Common myeloid progenitor, CD34-positive (primary cell): ENCODE measurements at regions not wholly inside any gene's neighbourhood (a gene's known extent, or its start where the extent isn't known, plus 50 kb on each side); places are given as distances from the start of the nearest gene placed in this dataset.

Experiments used
- CTCF ChIA-PET: fragments of 350-600 bp; sonication (Branson Sonifier 250); formaldehyde crosslinking; loops from one replicate; lab custom pipeline; 2021; ENCODE audit warnings: antibody characterized with exemption; lab: Charles Lee
- POLR2A ChIA-PET: fragments of 350-600 bp; sonication (Branson Sonifier 250); formaldehyde crosslinking; loops from one replicate; lab custom pipeline; 2021; ENCODE audit warnings: antibody characterized with exemption; lab: Charles Lee
- DNase-seq, 3 donors: peaks; one replicate each; pipeline versions ENCODE4 v3.0.0 to v3.0.0-alpha.2; 2013
- H3K27ac ChIP-seq, 2 experiments: 1 replicate in 1 of 2; 2 replicates in 1 of 2; pipeline ENCODE4 v1.7.0; 2013; ENCODE audit warnings: inconsistent platforms in 2 of 2, low read length in 2 of 2, mild to moderate bottlenecking in 2 of 2, low read depth in 1 of 2, moderate library complexity in 1 of 2; ENCODE audit not compliant: severe bottlenecking in 2 of 2, insufficient read depth in 1 of 2, poor library complexity in 1 of 2
- H3K27me3 ChIP-seq, 5 experiments: replicated peaks in 2 of 5; 1 replicate in 3 of 5; 2 replicates in 2 of 5; pipeline versions ENCODE4 v1.6.1 to v1.7.0; 2013; ENCODE audit warnings: low read length in 4 of 5, mild to moderate bottlenecking in 2 of 5, moderate library complexity in 2 of 5, inconsistent platforms in 1 of 5; ENCODE audit not compliant: insufficient read depth in 5 of 5, control insufficient read depth in 4 of 5
- H3K36me3 ChIP-seq, 4 experiments: 1 replicate in 2 of 4; 2 replicates in 2 of 4; pipeline versions ENCODE4 v1.6.1 to v1.7.0; 2013; ENCODE audit warnings: low read length in 3 of 4, control low read depth in 1 of 4, mild to moderate bottlenecking in 1 of 4; ENCODE audit not compliant: control insufficient read depth in 4 of 4, insufficient read depth in 4 of 4
- H3K4me1 ChIP-seq, 4 experiments: 1 replicate in 3 of 4; 2 replicates in 1 of 4; pipeline versions ENCODE4 v1.6.1 to v1.7.1; 2013; ENCODE audit warnings: low read length in 3 of 4, mild to moderate bottlenecking in 3 of 4, control low read depth in 1 of 4, inconsistent platforms in 1 of 4, moderate library complexity in 1 of 4; ENCODE audit not compliant: control insufficient read depth in 4 of 4, insufficient read depth in 4 of 4; ENCODE audit errors: control extremely low read depth in 1 of 4
- H3K4me3 ChIP-seq, 7 experiments: 1 replicate in 4 of 7; 2 replicates in 3 of 7; pipeline versions ENCODE4 v1.5.1 to v1.7.0; 2013; ENCODE audit warnings: mild to moderate bottlenecking in 7 of 7, low read length in 6 of 7, moderate library complexity in 6 of 7, inconsistent platforms in 2 of 7, low read depth in 2 of 7, control low read depth in 1 of 7; ENCODE audit not compliant: insufficient read depth in 4 of 7, control insufficient read depth in 1 of 7; ENCODE audit errors: extremely low read depth in 1 of 7
- H3K9me3 ChIP-seq, 5 experiments: 1 replicate in 4 of 5; 2 replicates in 1 of 5; pipeline versions ENCODE4 v1.6.1 to v1.7.1; 2013; ENCODE audit warnings: low read length in 4 of 5, mild to moderate bottlenecking in 2 of 5, inconsistent platforms in 1 of 5, low read depth in 1 of 5, moderate library complexity in 1 of 5; ENCODE audit not compliant: control insufficient read depth in 4 of 5, insufficient read depth in 2 of 5; ENCODE audit errors: control extremely low read depth in 1 of 5
- WGBS: methylation state at CpG from one replicate; pipeline ENCODE4 v1.1.5; 2013; ENCODE audit not compliant: insufficient coverage; 5-methylcytosine and 5-hydroxymethylcytosine counted together

DNA sequence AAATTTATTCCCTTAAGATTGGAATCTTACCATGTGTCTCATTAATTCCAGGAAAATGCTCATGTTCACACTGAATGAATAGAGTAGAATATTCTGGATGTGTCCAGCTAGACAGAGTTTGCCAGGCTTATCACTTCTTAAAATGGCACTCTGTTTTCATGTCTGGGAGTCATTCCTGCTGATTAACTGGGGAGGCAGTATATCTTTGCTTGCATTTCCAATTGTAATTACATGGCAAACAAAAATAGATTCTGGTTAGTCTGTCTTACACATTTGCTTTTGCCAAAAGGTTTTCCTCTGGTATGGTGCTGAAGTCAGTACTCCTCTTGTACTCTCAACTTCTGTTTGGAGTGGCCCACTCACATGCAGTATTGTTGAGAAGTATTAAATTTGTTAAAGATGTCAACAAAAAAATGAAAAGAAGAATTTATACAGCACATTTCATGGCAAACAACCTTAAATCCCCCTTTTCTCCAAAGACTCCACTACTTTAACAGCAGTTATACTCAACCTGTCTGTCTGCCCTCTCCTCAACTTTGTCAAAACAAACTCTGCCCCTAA lies 70.2 kb downstream of the TENT5A start:
- CTCF ChIA-PET, result no interaction called here
- no peaks in the 10 kb centered on the region for H3K27me3 ChIP-seq
- H3K4me1 ChIP-seq, result no peaks in the 10 kb centered on the region
- peaks cover 0 to 3% (median 0%) of the 10 kb centered on the region in 5 experiments for H3K9me3 ChIP-seq
- no peaks in the 10 kb centered on the region for H3K36me3 ChIP-seq
- POLR2A ChIA-PET, result no interaction called here
- DNase-seq, result no peak
- no peak overlapping the region for H3K27ac ChIP-seq
- no peak overlapping the region for H3K4me3 ChIP-seq

DNA sequence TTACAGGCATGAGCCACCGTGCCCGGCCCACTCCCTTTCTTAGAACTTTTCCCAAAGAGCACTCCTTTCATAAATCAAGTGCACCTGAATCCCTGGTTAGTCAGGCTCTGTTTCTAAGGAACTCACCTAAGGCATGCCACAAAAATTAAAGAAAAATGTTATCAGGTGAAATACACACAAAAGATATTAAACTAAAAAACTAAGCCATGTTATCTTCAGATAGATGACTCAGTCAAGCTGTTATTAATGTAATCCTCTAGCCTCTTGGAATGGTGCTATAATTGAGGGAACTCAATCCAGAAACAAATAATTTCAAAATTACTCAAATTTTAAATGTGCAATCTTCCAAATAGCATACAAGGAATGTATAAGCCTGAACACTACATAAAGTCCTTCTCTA lies 83.0 kb downstream of the TENT5A start:
- H3K9me3 ChIP-seq, result no peaks in the 10 kb centered on the region
- no peak overlapping the region for H3K27ac ChIP-seq
- H3K4me1 ChIP-seq, result no peaks in the 10 kb centered on the region
- ChIA-PET POLR2A (no interaction called here), CTCF (no interaction called here)
- whole genome bisulfite sequencing, result 100% methylated on average over 2 of the region's 2 CpGs
- no peak overlapping the region for H3K4me3 ChIP-seq
- H3K27me3 ChIP-seq, result no peaks in the 10 kb centered on the region
- no peaks in the 10 kb centered on the region for H3K36me3 ChIP-seq
- no peak for DNase-seq

DNA sequence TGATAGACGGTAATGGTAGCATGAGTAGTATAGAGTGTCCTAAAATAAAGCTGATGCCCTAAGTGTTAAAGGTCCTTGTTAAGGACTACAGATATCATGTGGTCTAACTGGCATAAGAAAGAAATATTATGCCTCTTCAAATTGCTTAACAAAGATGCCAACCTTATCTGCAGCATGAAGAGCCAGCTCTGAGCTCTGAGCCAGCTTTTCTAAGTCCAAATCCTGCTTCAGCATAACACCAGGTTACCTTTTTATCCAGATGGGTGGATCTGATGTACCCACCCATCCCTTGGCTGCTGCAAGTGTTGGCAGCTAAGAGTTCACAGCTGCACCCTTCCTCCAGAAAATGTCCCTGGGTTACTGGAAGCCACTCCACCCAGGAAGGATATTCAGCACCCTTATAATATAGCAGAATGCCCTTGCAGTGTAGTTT lies 83.8 kb downstream of the TENT5A start:
- 100% methylated on average over 1 of the region's 1 CpG for WGBS
- Histone ChIP-seq H3K4me3 (no peak overlapping the region), H3K9me3 (no peaks in the 10 kb centered on the region), H3K27ac (no peak overlapping the region), H3K4me1 (no peaks in the 10 kb centered on the region), H3K36me3 (no peaks in the 10 kb centered on the region), H3K27me3 (no peaks in the 10 kb centered on the region)
- no peak for DNase-seq
- ChIA-PET CTCF (no interaction called here), POLR2A (no interaction called here)

DNA sequence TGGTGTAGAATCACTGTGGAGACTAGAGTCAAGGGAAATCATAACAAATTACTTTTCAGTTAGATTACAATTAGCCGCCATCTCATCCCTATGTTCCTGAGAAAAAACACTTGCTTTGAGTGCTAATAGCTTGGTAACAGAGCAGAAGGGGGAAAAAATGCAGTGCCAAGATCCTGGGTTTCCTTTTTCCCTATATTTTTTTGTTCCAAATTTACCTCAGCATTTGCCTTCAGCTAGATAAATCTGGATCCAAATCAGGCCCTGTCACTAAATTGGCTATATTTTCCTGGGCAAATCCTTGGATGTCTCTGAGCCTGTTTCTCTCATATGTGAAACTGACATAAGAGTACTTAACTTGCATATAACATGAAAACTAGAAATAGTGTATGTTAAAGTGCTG lies 86.0 kb downstream of the TENT5A start:
- H3K9me3 ChIP-seq, result no peaks in the 10 kb centered on the region
- H3K36me3 ChIP-seq, result no peaks in the 10 kb centered on the region
- ChIA-PET CTCF (no interaction called here), POLR2A (interaction anchor here (0.7 kb wide), 1 partner anchor 229 kb away, joined by 3 read pairs; no protein-coding TSS in a partner anchor)
- no peaks in the 10 kb centered on the region for H3K4me1 ChIP-seq
- H3K27me3 ChIP-seq, result no peaks in the 10 kb centered on the region
- H3K27ac ChIP-seq, result no peak overlapping the region
- DNase-seq, result no peak
- 80% methylated on average over 1 of the region's 1 CpG for WGBS
- H3K4me3 ChIP-seq, result no peak overlapping the region

DNA sequence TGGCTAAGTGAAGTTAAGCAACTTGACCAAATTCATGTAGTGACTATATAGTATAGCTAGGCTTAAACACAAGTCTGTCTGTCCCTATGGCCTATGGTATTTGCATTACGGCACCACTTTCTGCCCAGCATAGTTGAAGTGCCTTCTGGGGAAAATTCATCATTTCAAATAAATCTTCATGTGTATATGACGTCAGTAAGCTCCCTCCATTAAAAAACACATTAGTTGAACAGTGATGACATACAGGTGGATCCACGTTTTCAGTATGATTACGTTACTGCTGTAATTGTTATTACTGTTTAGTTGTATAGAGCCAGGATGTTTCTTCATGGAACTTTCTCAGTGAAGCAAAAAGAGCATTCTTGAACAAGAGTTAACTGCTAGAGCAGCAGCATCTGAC lies 96.2 kb downstream of the TENT5A start:
- no peaks in the 10 kb centered on the region for H3K9me3 ChIP-seq
- 94% methylated on average over 3 of the region's 4 CpGs for WGBS
- H3K27me3 ChIP-seq, result no peaks in the 10 kb centered on the region
- DNase-seq, result no peak
- POLR2A ChIA-PET, result no interaction called here
- H3K4me1 ChIP-seq, result no peaks in the 10 kb centered on the region
- CTCF ChIA-PET, result no interaction called here
- no peak overlapping the region for H3K4me3 ChIP-seq
- no peak overlapping the region for H3K27ac ChIP-seq
- no peaks in the 10 kb centered on the region for H3K36me3 ChIP-seq

DNA sequence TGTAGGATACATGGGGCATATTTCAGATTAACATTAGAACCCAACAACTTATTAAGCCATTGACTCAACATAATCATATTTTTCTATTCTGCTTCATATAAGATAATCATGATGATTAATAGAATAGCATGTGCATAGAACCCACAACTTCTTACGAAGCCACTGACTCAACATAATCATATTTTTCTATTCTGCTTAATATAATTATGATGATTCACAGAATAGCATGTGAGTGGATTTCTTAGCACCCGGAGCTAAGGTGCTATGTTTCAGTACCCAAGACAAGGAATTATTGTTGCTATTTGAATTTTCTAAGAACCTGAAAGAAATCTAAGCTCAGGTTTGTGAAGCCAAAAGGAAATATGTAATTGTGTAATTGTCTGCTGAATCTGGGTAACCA lies 96.8 kb downstream of the TENT5A start:
- CTCF ChIA-PET, result no interaction called here
- POLR2A ChIA-PET, result no interaction called here
- WGBS, result 100% methylated on average over 1 of the region's 2 CpGs

DNA sequence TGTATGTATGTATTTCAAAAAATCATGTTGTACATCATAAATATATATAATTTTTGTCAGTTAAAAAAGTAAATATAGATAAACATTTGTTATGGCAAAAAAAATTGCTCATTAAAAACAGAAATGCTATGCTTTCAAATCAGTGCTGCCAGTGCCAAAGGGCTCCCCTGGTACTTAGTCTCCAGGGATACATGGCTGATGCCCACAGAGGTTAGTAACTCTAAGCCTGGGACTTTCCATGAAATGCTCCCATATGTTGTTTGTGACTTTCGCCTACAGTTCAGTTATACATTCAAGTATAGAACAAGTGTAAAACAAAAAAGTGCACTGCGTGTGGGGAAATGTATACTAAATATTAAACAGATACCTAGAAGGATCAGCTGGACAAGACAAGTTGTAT lies 104.0 kb downstream of the TENT5A start:
- ChIA-PET POLR2A (no interaction called here), CTCF (no interaction called here)
- no peaks in the 10 kb centered on the region for H3K4me1 ChIP-seq
- H3K27me3 ChIP-seq, result no peaks in the 10 kb centered on the region
- H3K9me3 ChIP-seq, result no peaks in the 10 kb centered on the region
- H3K36me3 ChIP-seq, result no peaks in the 10 kb centered on the region
- no peak overlapping the region for H3K27ac ChIP-seq
- DNase-seq, result no peak
- no peak overlapping the region for H3K4me3 ChIP-seq
- no CpG with 5 or more reads among the region's 2 CpGs for WGBS

More for the DNA sequence above, 96.8 kb downstream of the TENT5A start:
- Histone ChIP-seq H3K36me3 (no peaks in the 10 kb centered on the region), H3K4me1 (no peaks in the 10 kb centered on the region), H3K9me3 (no peaks in the 10 kb centered on the region), H3K27me3 (no peaks in the 10 kb centered on the region), H3K27ac (no peak overlapping the region), H3K4me3 (no peak overlapping the region)
- DNase-seq, result no peak
